Panc1 (cell line): ENCODE measurements at regions not wholly inside any gene's neighbourhood (a gene's known extent, or its start where the extent isn't known, plus 50 kb on each side); places are given as distances from the start of the nearest gene placed in this dataset.

Experiments used
- ATAC-seq: fragments of 200-7000 bp; cut with Tn5 transposase; 2 replicates; pipeline ENCODE4 v1.9.1; 2020; ENCODE audit warnings: mild to moderate bottlenecking, moderate library complexity
- BruUV-seq: library from RNA; stranded (reverse); fragments of 400-500 nt; replicated peaks from 2 replicates; lab custom pipeline; 2021; lab: Mats Ljungman, UMichigan
- CTCF ChIA-PET: fragments of 300-600 bp; sonication (Branson Sonifier 250); formaldehyde crosslinking; loops from one replicate; lab custom pipeline; 2022; ENCODE audit warnings: antibody characterized with exemption; lab: Charles Lee
- POLR2A ChIA-PET: fragments of 300-600 bp; sonication (Branson Sonifier 250); formaldehyde crosslinking; loops from one replicate; lab custom pipeline; 2022; ENCODE audit warnings: antibody characterized with exemption; lab: Charles Lee
- DNase-seq: peaks from one replicate; pipeline ENCODE4 v3.0.0-alpha.2; 2010; ENCODE audit warnings: low read depth, low spot score
- H3K27ac ChIP-seq: 2 replicates; pipeline ENCODE4 v1.5.1; 2011; ENCODE audit warnings: mild to moderate bottlenecking, low read length, inconsistent platforms
- H3K27me3 ChIP-seq: fragments of 200-500 bp; sonication (Bioruptor generic); 2 replicates; pipeline ENCODE4 v1.6.0; 2014; ENCODE audit warnings: low read length, inconsistent platforms; ENCODE audit not compliant: control insufficient read depth, insufficient read depth
- H3K36me3 ChIP-seq: fragments of 200-500 bp; sonication (Bioruptor generic); 2 replicates; pipeline ENCODE4 v1.5.1; 2014; ENCODE audit warnings: inconsistent platforms, mild to moderate bottlenecking, low read length, moderate library complexity; ENCODE audit not compliant: control insufficient read depth, insufficient read depth
- H3K4me1 ChIP-seq: 2 replicates; pipeline ENCODE4 v1.5.1; 2011; ENCODE audit warnings: inconsistent platforms, mild to moderate bottlenecking, low read length, moderate library complexity; ENCODE audit not compliant: control insufficient read depth, insufficient read depth
- H3K4me3 ChIP-seq, 2 experiments: 2 replicates each; pipeline ENCODE4 v1.5.1; 2011 to 2012; ENCODE audit warnings: low read depth in 2 of 2, low read length in 2 of 2, mild to moderate bottlenecking in 2 of 2, inconsistent platforms in 1 of 2, moderate library complexity in 1 of 2
- H3K9me3 ChIP-seq: fragments of 200-500 bp; sonication (Bioruptor generic); 2 replicates; pipeline ENCODE4 v1.5.1; 2014; ENCODE audit warnings: low read depth, mild to moderate bottlenecking, inconsistent platforms, low read length, moderate library complexity; ENCODE audit not compliant: control insufficient read depth, insufficient read depth
- POLR2AphosphoS5 ChIP-seq: IDR thresholded peaks from 2 replicates; pipeline ENCODE4 v1.6.1; 2012; ENCODE audit warnings: mild to moderate bottlenecking, low read depth, low read length, moderate library complexity
- SIN3A ChIP-seq: IDR thresholded peaks from 2 replicates; pipeline ENCODE4 v1.6.1; 2012; ENCODE audit warnings: low read depth, mild to moderate bottlenecking, low read length, moderate library complexity, borderline replicate concordance; ENCODE audit not compliant: insufficient read depth
- TCF7L2 ChIP-seq: IDR thresholded peaks from 2 replicates; pipeline ENCODE4 v1.6.1; 2011; ENCODE audit warnings: mild to moderate bottlenecking, low read depth, low read length, inconsistent platforms
- in situ Hi-C: cut with HindIII; loops from 2 replicates; pipeline ENCODE4 v1.10.0; 2016; ENCODE audit warnings: low sequenced_read_pairs, low pct_unique_long_range_greater_than_20kb
- intact Hi-C: fragments of 100-400 bp; cut with micrococcal nuclease; formaldehyde crosslinking; loops from one replicate; pipeline ENCODE4 v1.10.0; 2022; ENCODE audit not compliant: unreplicated experiment
- TF ChIP-seq, protein P1 (sequence below): fragments of 450-650 bp; IDR thresholded peaks from 2 replicates; pipeline ENCODE4 v1.5.1; 2017; ENCODE audit warnings: mild to moderate bottlenecking
- TF ChIP-seq, protein P2 (sequence below), 2 experiments: IDR thresholded peaks; 2 replicates each; pipeline ENCODE4 v1.6.1; 2011 to 2012; ENCODE audit warnings: low read depth in 2 of 2, control low read depth in 1 of 2, low read length in 1 of 2, mild to moderate bottlenecking in 1 of 2, moderate library complexity in 1 of 2; ENCODE audit not compliant: insufficient read depth in 1 of 2

DNA sequence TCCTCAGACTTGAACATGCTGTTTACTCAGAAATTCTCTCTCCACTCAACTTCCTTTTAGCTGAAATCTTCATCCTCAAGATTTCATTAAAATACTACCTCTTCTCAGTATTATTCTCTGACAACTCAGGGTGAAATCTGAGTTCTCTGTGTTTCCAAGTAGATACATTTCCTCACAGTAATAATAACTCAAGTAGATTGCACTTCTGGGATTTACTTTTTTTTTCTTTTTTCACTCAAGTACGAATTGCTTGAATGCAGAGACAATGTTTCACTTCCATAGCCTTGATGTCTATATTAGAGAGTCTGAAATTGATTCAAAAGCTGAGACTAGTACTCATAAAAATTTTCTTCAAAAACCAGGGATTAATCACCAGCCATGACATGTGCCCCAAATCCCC is 166.4 kb downstream of the SLITRK5 start:
- no peaks in the 10 kb centered on the region for H3K9me3 ChIP-seq
- H3K27me3 ChIP-seq: no peaks in the 10 kb centered on the region
- BruUV-seq: no TSS peak
- H3K4me3 ChIP-seq: no peak overlapping the region
- no peak overlapping the region for H3K27ac ChIP-seq
- intact Hi-C loops: no loop called here
- ChIA-PET POLR2A (no interaction called here), CTCF (no interaction called here)
- DNase-seq (no peak), ATAC-seq (no peak)
- H3K36me3 ChIP-seq: no peaks in the 10 kb centered on the region
- TF ChIP-seq POLR2AphosphoS5 (no peak), SIN3A (no peak), TCF7L2 (no peak)
- TF ChIP-seq, protein P1, sequence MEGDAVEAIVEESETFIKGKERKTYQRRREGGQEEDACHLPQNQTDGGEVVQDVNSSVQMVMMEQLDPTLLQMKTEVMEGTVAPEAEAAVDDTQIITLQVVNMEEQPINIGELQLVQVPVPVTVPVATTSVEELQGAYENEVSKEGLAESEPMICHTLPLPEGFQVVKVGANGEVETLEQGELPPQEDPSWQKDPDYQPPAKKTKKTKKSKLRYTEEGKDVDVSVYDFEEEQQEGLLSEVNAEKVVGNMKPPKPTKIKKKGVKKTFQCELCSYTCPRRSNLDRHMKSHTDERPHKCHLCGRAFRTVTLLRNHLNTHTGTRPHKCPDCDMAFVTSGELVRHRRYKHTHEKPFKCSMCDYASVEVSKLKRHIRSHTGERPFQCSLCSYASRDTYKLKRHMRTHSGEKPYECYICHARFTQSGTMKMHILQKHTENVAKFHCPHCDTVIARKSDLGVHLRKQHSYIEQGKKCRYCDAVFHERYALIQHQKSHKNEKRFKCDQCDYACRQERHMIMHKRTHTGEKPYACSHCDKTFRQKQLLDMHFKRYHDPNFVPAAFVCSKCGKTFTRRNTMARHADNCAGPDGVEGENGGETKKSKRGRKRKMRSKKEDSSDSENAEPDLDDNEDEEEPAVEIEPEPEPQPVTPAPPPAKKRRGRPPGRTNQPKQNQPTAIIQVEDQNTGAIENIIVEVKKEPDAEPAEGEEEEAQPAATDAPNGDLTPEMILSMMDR: no peak
- TF ChIP-seq, protein P2, sequence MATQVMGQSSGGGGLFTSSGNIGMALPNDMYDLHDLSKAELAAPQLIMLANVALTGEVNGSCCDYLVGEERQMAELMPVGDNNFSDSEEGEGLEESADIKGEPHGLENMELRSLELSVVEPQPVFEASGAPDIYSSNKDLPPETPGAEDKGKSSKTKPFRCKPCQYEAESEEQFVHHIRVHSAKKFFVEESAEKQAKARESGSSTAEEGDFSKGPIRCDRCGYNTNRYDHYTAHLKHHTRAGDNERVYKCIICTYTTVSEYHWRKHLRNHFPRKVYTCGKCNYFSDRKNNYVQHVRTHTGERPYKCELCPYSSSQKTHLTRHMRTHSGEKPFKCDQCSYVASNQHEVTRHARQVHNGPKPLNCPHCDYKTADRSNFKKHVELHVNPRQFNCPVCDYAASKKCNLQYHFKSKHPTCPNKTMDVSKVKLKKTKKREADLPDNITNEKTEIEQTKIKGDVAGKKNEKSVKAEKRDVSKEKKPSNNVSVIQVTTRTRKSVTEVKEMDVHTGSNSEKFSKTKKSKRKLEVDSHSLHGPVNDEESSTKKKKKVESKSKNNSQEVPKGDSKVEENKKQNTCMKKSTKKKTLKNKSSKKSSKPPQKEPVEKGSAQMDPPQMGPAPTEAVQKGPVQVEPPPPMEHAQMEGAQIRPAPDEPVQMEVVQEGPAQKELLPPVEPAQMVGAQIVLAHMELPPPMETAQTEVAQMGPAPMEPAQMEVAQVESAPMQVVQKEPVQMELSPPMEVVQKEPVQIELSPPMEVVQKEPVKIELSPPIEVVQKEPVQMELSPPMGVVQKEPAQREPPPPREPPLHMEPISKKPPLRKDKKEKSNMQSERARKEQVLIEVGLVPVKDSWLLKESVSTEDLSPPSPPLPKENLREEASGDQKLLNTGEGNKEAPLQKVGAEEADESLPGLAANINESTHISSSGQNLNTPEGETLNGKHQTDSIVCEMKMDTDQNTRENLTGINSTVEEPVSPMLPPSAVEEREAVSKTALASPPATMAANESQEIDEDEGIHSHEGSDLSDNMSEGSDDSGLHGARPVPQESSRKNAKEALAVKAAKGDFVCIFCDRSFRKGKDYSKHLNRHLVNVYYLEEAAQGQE (IDR thresholded peaks at IDR 0.05; ENCODE audit: insufficient read depth in 1 of 2, low read depth in 2 of 2, low read length in 1 of 2): no peak
- no peaks in the 10 kb centered on the region for H3K4me1 ChIP-seq
- in situ Hi-C loops: no loop called here

DNA sequence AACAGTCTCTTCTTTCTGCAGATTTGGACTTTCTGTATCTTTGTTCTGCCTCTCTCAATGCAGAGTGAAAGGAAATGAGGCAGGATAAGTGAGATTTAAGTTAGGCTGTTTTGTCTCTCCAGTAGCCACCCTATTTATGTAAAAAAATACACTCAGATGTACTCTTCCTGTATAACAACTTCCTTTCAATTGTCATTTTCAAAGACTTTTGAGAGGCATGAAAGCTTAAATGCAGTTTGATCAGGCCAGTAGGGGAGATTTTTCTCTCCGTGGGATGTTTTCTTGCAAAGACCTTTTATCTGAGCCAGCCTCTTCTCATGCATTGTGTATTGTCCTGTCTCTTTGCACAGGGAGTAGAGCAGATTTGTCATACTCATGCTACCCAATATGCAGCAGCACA is 166.8 kb downstream of the SLITRK5 start:
- H3K36me3 ChIP-seq: no peaks in the 10 kb centered on the region
- DNase-seq: no peak
- POLR2A ChIA-PET: no interaction called here
- H3K4me3 ChIP-seq: no peak overlapping the region
- intact Hi-C loops: no loop called here
- ATAC-seq: no peak
- H3K27ac ChIP-seq: no peak overlapping the region
- no peak for TF ChIP-seq SIN3A
- TF ChIP-seq TCF7L2: no peak
- no peak for TF ChIP-seq POLR2AphosphoS5
- TF ChIP-seq, protein P2 (IDR thresholded peaks at IDR 0.05; ENCODE audit: insufficient read depth in 1 of 2, low read depth in 2 of 2, low read length in 1 of 2): no peak
- BruUV-seq: no TSS peak
- H3K9me3 ChIP-seq: no peaks in the 10 kb centered on the region
- H3K27me3 ChIP-seq: no peaks in the 10 kb centered on the region
- CTCF ChIA-PET: no interaction called here
- no peaks in the 10 kb centered on the region for H3K4me1 ChIP-seq
- in situ Hi-C loops: no loop called here
